ENCODE measurements at regions not wholly inside any gene's neighbourhood (a gene's known extent, or its start where the extent isn't known, plus 50 kb on each side); places are given as distances from the start of the nearest gene placed in this dataset.
"Not testable (repeated sequence)": the region's sequence is repeated elsewhere in the genome, so short reads cannot be mapped to it uniquely, and the experiment has no call there.

DNA sequence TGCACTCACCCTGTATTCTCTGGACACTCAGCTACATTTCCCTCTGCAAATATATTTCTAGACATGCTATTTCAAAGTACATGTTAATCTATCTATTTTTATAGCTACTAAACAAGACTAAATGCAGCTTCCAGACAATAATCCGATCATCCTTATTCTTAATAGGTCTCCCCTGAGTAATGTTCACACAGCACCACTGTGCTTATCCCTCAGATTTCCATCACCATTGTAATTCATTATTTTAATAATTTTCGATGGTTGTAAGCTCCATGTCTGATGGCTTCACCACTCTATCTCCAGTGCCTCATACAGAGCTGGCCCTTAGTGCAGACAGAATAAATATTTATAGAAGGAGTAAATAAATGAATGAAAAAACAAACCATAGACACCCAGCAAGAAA is 117.5 kb downstream of the ANXA2 start:
- TF ChIP-seq, protein P1, sequence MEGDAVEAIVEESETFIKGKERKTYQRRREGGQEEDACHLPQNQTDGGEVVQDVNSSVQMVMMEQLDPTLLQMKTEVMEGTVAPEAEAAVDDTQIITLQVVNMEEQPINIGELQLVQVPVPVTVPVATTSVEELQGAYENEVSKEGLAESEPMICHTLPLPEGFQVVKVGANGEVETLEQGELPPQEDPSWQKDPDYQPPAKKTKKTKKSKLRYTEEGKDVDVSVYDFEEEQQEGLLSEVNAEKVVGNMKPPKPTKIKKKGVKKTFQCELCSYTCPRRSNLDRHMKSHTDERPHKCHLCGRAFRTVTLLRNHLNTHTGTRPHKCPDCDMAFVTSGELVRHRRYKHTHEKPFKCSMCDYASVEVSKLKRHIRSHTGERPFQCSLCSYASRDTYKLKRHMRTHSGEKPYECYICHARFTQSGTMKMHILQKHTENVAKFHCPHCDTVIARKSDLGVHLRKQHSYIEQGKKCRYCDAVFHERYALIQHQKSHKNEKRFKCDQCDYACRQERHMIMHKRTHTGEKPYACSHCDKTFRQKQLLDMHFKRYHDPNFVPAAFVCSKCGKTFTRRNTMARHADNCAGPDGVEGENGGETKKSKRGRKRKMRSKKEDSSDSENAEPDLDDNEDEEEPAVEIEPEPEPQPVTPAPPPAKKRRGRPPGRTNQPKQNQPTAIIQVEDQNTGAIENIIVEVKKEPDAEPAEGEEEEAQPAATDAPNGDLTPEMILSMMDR (IDR thresholded peaks at IDR 0.05) = no peak
- TF ChIP-seq ZFX (IDR thresholded peaks at IDR 0.05; ENCODE audit: borderline replicate concordance) = no peak

GRCh38 chr15:60283936-60284335 is 113.8 kb downstream of the ANXA2 start:
- no peak for TF ChIP-seq ZFX (IDR thresholded peaks at IDR 0.05; ENCODE audit: borderline replicate concordance)
- TF ChIP-seq, protein P1 (IDR thresholded peaks at IDR 0.05) = no peak
- no peak overlapping the region for H3K27ac ChIP-seq

More for the DNA sequence above, 117.5 kb downstream of the ANXA2 start:
- H3K27ac ChIP-seq = no peak overlapping the region

DNA sequence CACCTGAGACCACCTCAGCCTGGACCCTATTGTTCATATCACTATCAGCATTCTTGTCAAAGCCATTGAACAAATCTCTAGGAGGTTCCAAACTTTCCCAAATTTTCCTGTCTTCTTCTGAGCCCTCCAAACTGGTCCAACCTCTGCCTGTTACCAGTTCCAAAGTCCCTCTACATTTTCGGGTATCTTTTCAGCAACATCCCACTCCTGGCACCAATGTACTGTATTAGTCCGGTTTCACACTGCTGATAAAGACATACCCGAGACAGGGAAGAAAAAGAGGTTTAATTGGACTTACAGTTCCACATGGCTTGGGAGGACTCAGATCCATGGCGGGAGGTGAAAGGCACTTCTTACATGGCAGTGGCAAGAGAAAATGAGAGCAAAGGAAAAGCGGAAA is 101.9 kb downstream of the ANXA2 start:
- H3K27ac ChIP-seq = not testable (repeated sequence)

- TF ChIP-seq ZFX (IDR thresholded peaks at IDR 0.05; ENCODE audit: borderline replicate concordance) = no peak
- TF ChIP-seq, protein P1 (IDR thresholded peaks at IDR 0.05) = no peak
- H3K27ac ChIP-seq = no peak overlapping the region
Measured at GRCh38 chr15:60297047-60297446, 100.7 kb downstream of the ANXA2 start.
